Mesendoderm (in vitro differentiated cells): ENCODE measurements at regions not wholly inside any gene's neighbourhood (a gene's known extent, or its start where the extent isn't known, plus 50 kb on each side); places are given as distances from the start of the nearest gene placed in this dataset.
A peak's percentile ranks its signal among the peaks of the same experiment; 100 is the strongest.
"Not testable (repeated sequence)": the region's sequence is repeated elsewhere in the genome, so short reads cannot be mapped to it uniquely, and the experiment has no call there.

Experiments
- DNase-seq: peaks from one replicate; pipeline ENCODE4 v3.0.0; 2013
- H2AK5ac ChIP-seq: 2 replicates; pipeline ENCODE4 v1.6.1; 2013; ENCODE audit warnings: low read length, inconsistent platforms
- H2BK120ac ChIP-seq: 2 replicates; pipeline ENCODE4 v1.6.1; 2013; ENCODE audit warnings: low read depth, mild to moderate bottlenecking, low read length, moderate library complexity, mixed read lengths
- H2BK15ac ChIP-seq: replicated peaks from 2 replicates; pipeline ENCODE4 v1.6.1; 2013; ENCODE audit warnings: low read depth, mild to moderate bottlenecking, moderate library complexity
- H2BK5ac ChIP-seq: 2 replicates; pipeline ENCODE4 v1.6.1; 2013; ENCODE audit warnings: low read length, inconsistent platforms
- H3K18ac ChIP-seq: 2 replicates; pipeline ENCODE4 v1.6.1; 2013; ENCODE audit warnings: mild to moderate bottlenecking, low read length, mixed read lengths
- H3K23ac ChIP-seq: one replicate; pipeline ENCODE4 v1.6.1; 2013; ENCODE audit warnings: low read length
- H3K27ac ChIP-seq: 2 replicates; pipeline ENCODE4 v1.5.1; 2013; ENCODE audit warnings: low read depth, mild to moderate bottlenecking, inconsistent platforms, low read length, moderate library complexity
- H3K27me3 ChIP-seq: 2 replicates; pipeline ENCODE4 v1.6.1; 2013; ENCODE audit warnings: low read length, control low read depth, mild to moderate bottlenecking, inconsistent platforms; ENCODE audit not compliant: insufficient read depth, poor library complexity
- H3K36me3 ChIP-seq: 2 replicates; pipeline ENCODE4 v1.6.1; 2013; ENCODE audit warnings: low read length, inconsistent platforms; ENCODE audit not compliant: control insufficient read depth, insufficient read depth
- H3K4ac ChIP-seq: one replicate; pipeline ENCODE4 v1.6.1; 2013; ENCODE audit warnings: low read depth, mild to moderate bottlenecking, low read length, moderate library complexity
- H3K4me1 ChIP-seq: 2 replicates; pipeline ENCODE4 v1.6.1; 2013; ENCODE audit warnings: low read depth, low read length, inconsistent platforms; ENCODE audit not compliant: control insufficient read depth
- H3K4me2 ChIP-seq: 2 replicates; pipeline ENCODE4 v1.6.1; 2013; ENCODE audit warnings: low read length
- H3K4me3 ChIP-seq: 2 replicates; pipeline ENCODE4 v1.5.1; 2013; ENCODE audit warnings: mild to moderate bottlenecking, low read length
- H3K56ac ChIP-seq: one replicate; pipeline ENCODE4 v1.6.1; 2013; ENCODE audit warnings: low read length
- H3K79me1 ChIP-seq: 2 replicates; pipeline ENCODE4 v1.6.1; 2013; ENCODE audit warnings: low read length, inconsistent platforms
- H3K79me2 ChIP-seq: 2 replicates; pipeline ENCODE4 v1.6.1; 2013; ENCODE audit warnings: mild to moderate bottlenecking, low read length; ENCODE audit not compliant: control insufficient read depth, insufficient read depth
- H3K9ac ChIP-seq: 2 replicates; pipeline ENCODE4 v1.6.1; 2013; ENCODE audit warnings: low read length, inconsistent platforms
- H4K5ac ChIP-seq: one replicate; pipeline ENCODE4 v1.6.1; 2013; ENCODE audit warnings: low read length
- H4K8ac ChIP-seq: one replicate; pipeline ENCODE4 v1.6.1; 2013; ENCODE audit warnings: low read depth, mild to moderate bottlenecking, control low read depth, low read length, moderate library complexity
- WGBS: extraction: QIAGEN DNeasy Blood & Tissue Kit; methylation state at CpG from one replicate; pipeline ENCODE4 v1.1.7; 2013; ENCODE audit warnings: low lambda C conversion rate, missing lambda C conversion rate; ENCODE audit not compliant: insufficient coverage; ENCODE audit errors: extremely low coverage; 5-methylcytosine and 5-hydroxymethylcytosine counted together

- Histone ChIP-seq H3K4me2 (no peak overlapping the region), H3K79me2 (no peaks in the 10 kb centered on the region), H3K27ac (no peak overlapping the region), H2BK5ac (no peak overlapping the region), H4K5ac (no peak overlapping the region), H2BK120ac (no peak overlapping the region), H4K8ac (peak overlapping the region; percentile 56), H3K79me1 (no peaks in the 10 kb centered on the region), H3K56ac (no peak overlapping the region), H3K4ac (no peak overlapping the region), H3K18ac (no peak overlapping the region), H3K23ac (no peak overlapping the region), H2AK5ac (no peak overlapping the region), H2BK15ac (no peak overlapping the region), H3K36me3 (no peaks in the 10 kb centered on the region), H3K27me3 (no peaks in the 10 kb centered on the region), H3K4me1 (no peaks in the 10 kb centered on the region), H3K4me3 (no peak overlapping the region), H3K9ac (no peak overlapping the region)
- no CpG with 5 or more reads among the region's 9 CpGs for WGBS
- DNase-seq = peak; percentile 71
Measured at GRCh38 chr6:28683945-28684538, 158.4 kb downstream of the GPX5 start.

- not testable (repeated sequence) for H2AK5ac ChIP-seq
- no CpG with 5 or more reads among the region's 3 CpGs for WGBS
Measured at GRCh38 chr6:28685960-28686359, 160.3 kb downstream of the GPX5 start.

DNA sequence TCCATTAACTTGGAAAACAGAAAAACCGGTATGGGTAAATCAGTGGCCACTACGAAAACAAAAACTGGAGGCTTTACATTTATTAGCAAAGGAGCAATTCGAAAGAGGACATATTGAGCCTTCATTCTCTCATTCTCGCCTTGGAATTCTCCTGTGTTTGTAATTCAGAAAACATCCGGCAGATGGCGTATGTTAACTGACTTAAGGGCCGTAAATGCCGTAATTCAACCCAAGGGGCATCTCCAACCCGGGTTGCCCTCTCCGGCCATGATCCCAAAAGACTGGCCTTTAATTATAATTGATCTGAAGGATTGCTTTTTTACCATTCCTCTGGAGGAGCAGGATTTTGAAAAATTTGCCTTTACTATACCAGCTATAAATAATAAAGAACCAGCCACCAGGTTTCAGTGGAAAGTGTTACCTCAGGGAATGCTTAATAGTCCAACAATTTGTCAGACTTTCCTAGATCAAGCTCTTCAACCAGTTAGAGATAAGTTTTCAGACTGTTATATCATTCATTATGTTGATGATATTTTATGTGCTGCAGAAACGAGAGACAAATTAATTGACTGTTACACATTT, 160.9 kb downstream of the GPX5 start:
- H3K56ac ChIP-seq, H3K9ac ChIP-seq, H3K79me2 ChIP-seq, H3K4me3 ChIP-seq, H2AK5ac ChIP-seq, H3K4ac ChIP-seq, H3K23ac ChIP-seq, H3K4me2 ChIP-seq, H2BK120ac ChIP-seq, H4K8ac ChIP-seq, H3K36me3 ChIP-seq, H2BK5ac ChIP-seq, H3K18ac ChIP-seq, H3K27ac ChIP-seq, H3K79me1 ChIP-seq, H3K4me1 ChIP-seq, H4K5ac ChIP-seq, H2BK15ac ChIP-seq, H3K27me3 ChIP-seq: not testable (repeated sequence)
- DNase-seq = peak; percentile 81
- WGBS = no CpG with 5 or more reads among the region's 11 CpGs

More at GRCh38 chr6:28685960-28686359, 160.3 kb downstream of the GPX5 start:
- H3K27me3 ChIP-seq, H2BK120ac ChIP-seq, H3K27ac ChIP-seq, H3K36me3 ChIP-seq, H4K5ac ChIP-seq, H2BK5ac ChIP-seq, H3K9ac ChIP-seq, DNase-seq, H3K4me3 ChIP-seq, H3K56ac ChIP-seq, H4K8ac ChIP-seq, H3K4me1 ChIP-seq, H3K4me2 ChIP-seq, H2BK15ac ChIP-seq, H3K18ac ChIP-seq, H3K4ac ChIP-seq, H3K23ac ChIP-seq, H3K79me2 ChIP-seq, H3K79me1 ChIP-seq: not testable (repeated sequence)

DNA sequence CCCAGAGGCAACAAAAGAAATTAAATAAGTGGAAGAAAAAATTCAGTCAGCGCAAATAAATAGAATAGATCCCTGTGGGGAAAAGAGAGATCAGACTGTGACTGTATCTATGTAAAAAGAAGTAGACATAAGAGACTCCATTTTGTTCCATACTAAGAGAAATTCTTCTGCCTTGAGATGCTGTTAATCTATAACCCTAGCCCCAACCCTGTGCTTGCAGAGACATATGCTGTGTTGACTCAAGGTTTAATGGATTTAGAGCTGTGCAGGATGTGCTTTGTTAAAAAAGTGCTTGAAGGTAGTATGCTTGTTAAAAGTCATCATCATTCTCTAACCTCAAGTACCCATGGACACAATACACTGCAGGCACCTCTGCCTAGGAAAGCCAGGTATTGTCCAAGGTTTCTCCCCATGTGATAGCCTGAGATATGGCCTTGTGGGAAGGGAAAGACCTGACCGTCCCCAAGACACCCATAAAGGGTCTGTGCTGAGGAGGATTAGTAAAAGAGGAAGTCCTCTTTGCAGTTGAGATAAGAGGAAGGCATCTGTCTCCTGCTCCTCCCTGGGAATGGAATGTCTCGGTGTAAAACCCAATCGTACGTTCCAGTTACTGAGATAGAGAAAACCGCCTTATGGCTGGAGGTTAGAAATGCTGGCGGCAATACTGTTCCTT, 161.8 kb downstream of the GPX5 start:
- not testable (repeated sequence) for H3K18ac ChIP-seq, H3K4ac ChIP-seq, H3K79me2 ChIP-seq, H3K36me3 ChIP-seq, H3K4me1 ChIP-seq, H3K27ac ChIP-seq, H2AK5ac ChIP-seq, H4K5ac ChIP-seq, H3K23ac ChIP-seq, H2BK120ac ChIP-seq, H3K9ac ChIP-seq, H3K4me3 ChIP-seq, H3K79me1 ChIP-seq, H2BK15ac ChIP-seq, H3K27me3 ChIP-seq, H3K4me2 ChIP-seq, H3K56ac ChIP-seq, H2BK5ac ChIP-seq, H4K8ac ChIP-seq
- WGBS = no CpG with 5 or more reads among the region's 7 CpGs
- DNase-seq = peak; percentile 70

- not testable (repeated sequence) for H3K27me3 ChIP-seq, H3K18ac ChIP-seq
Measured at GRCh38 chr6:28691991-28692390, 166.3 kb downstream of the GPX5 start.

More at GRCh38 chr6:28691991-28692390, 166.3 kb downstream of the GPX5 start:
- not testable (repeated sequence) for H2AK5ac ChIP-seq, H3K27ac ChIP-seq, H4K5ac ChIP-seq, H2BK5ac ChIP-seq, H3K79me2 ChIP-seq, H3K79me1 ChIP-seq, H4K8ac ChIP-seq, DNase-seq, H2BK120ac ChIP-seq, H3K4me3 ChIP-seq, H3K36me3 ChIP-seq, H3K4me1 ChIP-seq, H3K23ac ChIP-seq, H3K4me2 ChIP-seq, H3K4ac ChIP-seq, H2BK15ac ChIP-seq, H3K56ac ChIP-seq, H3K9ac ChIP-seq
- WGBS = no CpG with 5 or more reads among the region's 4 CpGs
